Parathyroid adenoma (tissue), 2 donors: ENCODE measurements at regions not wholly inside any gene's neighbourhood (a gene's known extent, or its start where the extent isn't known, plus 50 kb on each side); places are given as distances from the start of the nearest gene placed in this dataset.

Experiments
- H2AFZ ChIP-seq: fragments of 300-600 bp; sonication (generic); one replicate; pipeline ENCODE4 v1.7.0; 2017; ENCODE audit warnings: antibody characterized with exemption, mild to moderate bottlenecking
- H3K27ac ChIP-seq: fragments of 300-600 bp; sonication (generic); one replicate; pipeline ENCODE4 v1.7.0; 2017
- H3K27me3 ChIP-seq: fragments of 300-600 bp; sonication (generic); one replicate; pipeline ENCODE4 v1.7.0; 2017; ENCODE audit warnings: low read length; ENCODE audit not compliant: control insufficient read depth, insufficient read depth
- H3K36me3 ChIP-seq: fragments of 300-600 bp; sonication (generic); one replicate; pipeline ENCODE4 v1.7.0; 2017; ENCODE audit warnings: low read length; ENCODE audit not compliant: control insufficient read depth, insufficient read depth
- H3K4me1 ChIP-seq: fragments of 300-600 bp; sonication (generic); one replicate; pipeline ENCODE4 v1.7.0; 2017; ENCODE audit warnings: control low read depth
- H3K4me2 ChIP-seq: fragments of 300-600 bp; sonication (generic); one replicate; pipeline ENCODE4 v1.7.0; 2017; ENCODE audit warnings: low read length
- H3K4me3 ChIP-seq: fragments of 300-600 bp; sonication (generic); one replicate; pipeline ENCODE4 v1.7.0; 2017; ENCODE audit warnings: low read depth, low read length
- H3K79me2 ChIP-seq: fragments of 300-600 bp; sonication (generic); one replicate; pipeline ENCODE4 v1.7.0; 2017; ENCODE audit warnings: control low read depth
- H3K9ac ChIP-seq: fragments of 300-600 bp; sonication (generic); one replicate; pipeline ENCODE4 v1.7.0; 2017; ENCODE audit warnings: mild to moderate bottlenecking
- H3K9me3 ChIP-seq: fragments of 300-600 bp; sonication (generic); one replicate; pipeline ENCODE4 v1.7.0; 2017; ENCODE audit warnings: low read length; ENCODE audit not compliant: control insufficient read depth
- TF ChIP-seq, protein P1 (sequence below): fragments of 300-600 bp; sonication (generic); IDR thresholded peaks from one replicate; pipeline ENCODE4 v1.7.0; 2017; ENCODE audit warnings: antibody characterized with exemption, mild to moderate bottlenecking
- donor health status: primary hyperparathyroidism.

DNA sequence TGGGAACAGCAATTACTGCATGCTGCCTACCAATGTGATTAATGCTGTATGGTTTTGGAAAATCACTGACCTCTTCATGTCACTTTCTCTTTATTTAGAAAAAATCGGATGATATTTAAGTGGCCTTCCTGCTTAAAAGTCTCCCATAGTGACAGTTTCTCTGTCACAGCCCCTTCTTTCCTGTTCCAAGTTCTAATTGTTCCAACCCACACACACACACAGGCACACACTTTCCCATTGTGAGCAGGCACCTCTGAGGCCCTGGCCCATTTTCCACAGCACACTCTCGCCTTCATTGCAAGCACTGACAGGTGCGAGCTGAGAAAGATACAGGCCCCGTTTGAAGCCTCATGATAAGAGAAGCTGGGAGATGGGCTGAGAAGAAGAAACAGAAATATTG lies 505.9 kb downstream of the HS3ST4 start:
- H3K79me2 ChIP-seq, result no peaks in the 10 kb centered on the region
- TF ChIP-seq, protein P1, sequence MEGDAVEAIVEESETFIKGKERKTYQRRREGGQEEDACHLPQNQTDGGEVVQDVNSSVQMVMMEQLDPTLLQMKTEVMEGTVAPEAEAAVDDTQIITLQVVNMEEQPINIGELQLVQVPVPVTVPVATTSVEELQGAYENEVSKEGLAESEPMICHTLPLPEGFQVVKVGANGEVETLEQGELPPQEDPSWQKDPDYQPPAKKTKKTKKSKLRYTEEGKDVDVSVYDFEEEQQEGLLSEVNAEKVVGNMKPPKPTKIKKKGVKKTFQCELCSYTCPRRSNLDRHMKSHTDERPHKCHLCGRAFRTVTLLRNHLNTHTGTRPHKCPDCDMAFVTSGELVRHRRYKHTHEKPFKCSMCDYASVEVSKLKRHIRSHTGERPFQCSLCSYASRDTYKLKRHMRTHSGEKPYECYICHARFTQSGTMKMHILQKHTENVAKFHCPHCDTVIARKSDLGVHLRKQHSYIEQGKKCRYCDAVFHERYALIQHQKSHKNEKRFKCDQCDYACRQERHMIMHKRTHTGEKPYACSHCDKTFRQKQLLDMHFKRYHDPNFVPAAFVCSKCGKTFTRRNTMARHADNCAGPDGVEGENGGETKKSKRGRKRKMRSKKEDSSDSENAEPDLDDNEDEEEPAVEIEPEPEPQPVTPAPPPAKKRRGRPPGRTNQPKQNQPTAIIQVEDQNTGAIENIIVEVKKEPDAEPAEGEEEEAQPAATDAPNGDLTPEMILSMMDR, result no peak
- no peak overlapping the region for H3K4me2 ChIP-seq
- H3K36me3 ChIP-seq, result no peaks in the 10 kb centered on the region
- no peak overlapping the region for H3K27ac ChIP-seq
- no peaks in the 10 kb centered on the region for H3K27me3 ChIP-seq
- no peaks in the 10 kb centered on the region for H3K4me1 ChIP-seq
- no peaks in the 10 kb centered on the region for H3K9me3 ChIP-seq
- H3K4me3 ChIP-seq, result no peak overlapping the region
- H2AFZ ChIP-seq, result no peak overlapping the region
- no peak overlapping the region for H3K9ac ChIP-seq

- H3K9me3 ChIP-seq, result no peaks in the 10 kb centered on the region
- no peaks in the 10 kb centered on the region for H3K27me3 ChIP-seq
- H3K36me3 ChIP-seq, result no peaks in the 10 kb centered on the region
- no peaks in the 10 kb centered on the region for H3K79me2 ChIP-seq
- TF ChIP-seq, protein P1, result no peak
- H3K4me3 ChIP-seq, result no peak overlapping the region
- no peak overlapping the region for H3K4me2 ChIP-seq
- H3K4me1 ChIP-seq, result no peaks in the 10 kb centered on the region
- no peak overlapping the region for H3K27ac ChIP-seq
- no peak overlapping the region for H2AFZ ChIP-seq
- no peak overlapping the region for H3K9ac ChIP-seq
These were observed 506.5 kb downstream of the HS3ST4 start for GRCh38 chr16:26198221-26198620.

GRCh38 chr16:26204138-26204537 lies 512.4 kb downstream of the HS3ST4 start:
- Histone ChIP-seq H3K27ac (no peak overlapping the region), H3K4me2 (no peak overlapping the region), H3K36me3 (no peaks in the 10 kb centered on the region), H3K9ac (no peak overlapping the region), H3K4me3 (no peak overlapping the region), H3K4me1 (no peaks in the 10 kb centered on the region), H2AFZ (no peak overlapping the region), H3K79me2 (no peaks in the 10 kb centered on the region), H3K27me3 (no peaks in the 10 kb centered on the region), H3K9me3 (no peaks in the 10 kb centered on the region)
- TF ChIP-seq, protein P1, result no peak

DNA sequence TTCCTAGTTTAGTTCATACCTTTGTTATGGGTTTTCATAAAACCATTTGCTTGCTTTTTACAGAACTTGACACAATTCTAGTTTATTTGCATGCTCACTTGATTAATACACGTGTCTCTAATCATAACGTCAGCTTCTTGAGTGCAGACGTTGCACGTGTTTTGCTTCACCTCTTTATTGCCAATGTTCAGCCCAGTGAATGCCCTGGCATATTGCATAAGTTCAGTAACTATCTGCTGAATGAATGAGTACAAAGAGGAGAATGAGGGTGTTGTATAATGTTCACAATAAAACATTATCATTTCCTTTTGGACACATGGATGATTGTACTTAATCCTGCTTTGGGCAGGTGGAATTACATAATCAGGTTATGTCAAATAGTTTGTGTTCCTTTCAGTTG lies 519.8 kb downstream of the HS3ST4 start:
- H3K27ac ChIP-seq, result no peak overlapping the region
- no peaks in the 10 kb centered on the region for H3K79me2 ChIP-seq
- H3K4me2 ChIP-seq, result no peak overlapping the region

DNA sequence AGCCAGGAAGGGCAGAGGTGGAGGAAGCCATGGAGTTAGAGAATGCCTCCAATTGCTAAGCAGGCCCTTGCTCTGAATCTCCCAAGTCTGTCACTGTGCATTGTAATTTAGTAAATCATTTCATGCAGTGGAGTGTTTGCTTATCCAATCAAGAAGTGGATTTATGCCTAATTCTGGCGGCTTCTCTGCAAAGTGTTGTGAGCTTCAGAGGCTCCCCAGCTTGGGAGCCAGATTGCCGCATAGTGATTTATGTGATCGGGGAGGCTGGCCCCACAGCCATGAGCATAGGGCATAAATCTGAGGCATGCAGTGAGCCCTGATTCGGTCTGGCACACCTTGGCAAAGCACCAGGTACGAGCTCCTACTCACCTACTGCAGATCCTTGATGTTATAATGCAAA lies 520.8 kb downstream of the HS3ST4 start:
- Histone ChIP-seq H3K27me3 (no peaks in the 10 kb centered on the region), H3K4me3 (no peak overlapping the region), H3K79me2 (no peaks in the 10 kb centered on the region), H3K9me3 (no peaks in the 10 kb centered on the region), H3K4me1 (no peaks in the 10 kb centered on the region), H3K9ac (no peak overlapping the region), H3K27ac (no peak overlapping the region), H3K4me2 (no peak overlapping the region), H2AFZ (no peak overlapping the region), H3K36me3 (no peaks in the 10 kb centered on the region)
- TF ChIP-seq, protein P1, result no peak

More for the DNA sequence above, 519.8 kb downstream of the HS3ST4 start:
- no peak overlapping the region for H2AFZ ChIP-seq
- no peaks in the 10 kb centered on the region for H3K9me3 ChIP-seq
- H3K36me3 ChIP-seq, result no peaks in the 10 kb centered on the region
- H3K9ac ChIP-seq, result no peak overlapping the region
- no peak overlapping the region for H3K4me3 ChIP-seq
- no peaks in the 10 kb centered on the region for H3K4me1 ChIP-seq
- TF ChIP-seq, protein P1, result no peak
- no peaks in the 10 kb centered on the region for H3K27me3 ChIP-seq
